ENCODE measurements at regions not wholly inside any gene's neighbourhood (a gene's known extent, or its start where the extent isn't known, plus 50 kb on each side); places are given as distances from the start of the nearest gene placed in this dataset.

GRCh38 chr6:159466926-159467325 lies 226.1 kb downstream of the SOD2 start:
- H3K36me3 Mint-ChIP-seq (ENCODE audit: insufficient read depth in 1 of 3, low read depth in 3 of 3), result no peaks in the 10 kb centered on the region; a peak in 2 of 7 replicates
- no CpG with 5 or more reads among the region's 2 CpGs for WGBS (ENCODE audit: extremely low coverage, insufficient read length, low lambda C conversion rate)
- no peak overlapping the region for H3K4me3 Mint-ChIP-seq
- Histone ChIP-seq H3K4me2 (ENCODE audit: insufficient read depth, insufficient read length, low read length) (no peak overlapping the region), H3K14ac (ENCODE audit: insufficient read depth, low read length) (no peak overlapping the region), H3K79me2 (ENCODE audit: insufficient read depth, low read length) (no peaks in the 10 kb centered on the region), H4K8ac (replicated peaks; ENCODE audit: insufficient read length, low read depth, low read length) (no peak overlapping the region), H2AK5ac (ENCODE audit: insufficient read length, low read length) (no peak overlapping the region), H3K23me2 (ENCODE audit: insufficient read length, low read depth, low read length, poor library complexity, severe bottlenecking) (no peaks in the 10 kb centered on the region), H2BK20ac (ENCODE audit: low read depth, low read length, poor library complexity, severe bottlenecking) (no peak overlapping the region), H4K5ac (ENCODE audit: insufficient read length, low read depth, low read length) (no peak overlapping the region), H2BK12ac (ENCODE audit: insufficient read length, low read depth, low read length) (no peak overlapping the region), H3K23ac (ENCODE audit: insufficient read length, low read depth, low read length) (no peak overlapping the region), H2BK15ac (ENCODE audit: low read depth, low read length) (no peak overlapping the region), H2AFZ (ENCODE audit: low read length) (no peak overlapping the region), H4K20me1 (ENCODE audit: control insufficient read depth, insufficient read depth, insufficient read length) (no peaks in the 10 kb centered on the region), H3T11ph (ENCODE audit: low read length) (no peak overlapping the region), H2BK120ac (ENCODE audit: low read depth, low read length, poor library complexity, severe bottlenecking) (no peak overlapping the region), H3K27me3 (ENCODE audit: insufficient read depth, low read length) (no peaks in the 10 kb centered on the region), H3K9me3 (ENCODE audit: control insufficient read depth, low read depth, low read length) (no peaks in the 10 kb centered on the region), H4K91ac (ENCODE audit: insufficient read length, low read depth, low read length) (no peak overlapping the region), H3K18ac (ENCODE audit: insufficient read length, low read depth, low read length) (no peak overlapping the region), H2BK5ac (ENCODE audit: insufficient read length, low read length) (no peak overlapping the region), H3K4me1 (ENCODE audit: insufficient read depth, low read length) (no peaks in the 10 kb centered on the region), H3K9ac (ENCODE audit: extremely low read depth, insufficient read length, low read length) (no peak overlapping the region), H3K79me1 (ENCODE audit: insufficient read depth, low read depth, low read length, poor library complexity, severe bottlenecking) (no peaks in the 10 kb centered on the region), H3K4ac (ENCODE audit: low read depth, low read length) (no peak overlapping the region), H3K27ac (ENCODE audit: insufficient read length, low read depth, low read length) (no peak overlapping the region), H3K56ac (ENCODE audit: insufficient read length, low read depth, low read length) (no peak overlapping the region)
- no peaks in the 10 kb centered on the region for H3K4me1 Mint-ChIP-seq
- H3K27ac Mint-ChIP-seq, result no peak overlapping the region
- H3K9me3 Mint-ChIP-seq, result peaks cover 15 to 31% of the 10 kb centered on the region in 2 experiments
- DNase-seq, result no peak
- peaks cover 4% of the 10 kb centered on the region for H3K27me3 Mint-ChIP-seq (ENCODE audit: low read depth)
- no peak for TF ChIP-seq CTCF (conservative IDR thresholded peaks at IDR 0.05)

Measured in H9 (cell line).